Fibroblast of pulmonary artery (primary cell): ENCODE measurements at regions not wholly inside any gene's neighbourhood (a gene's known extent, or its start where the extent isn't known, plus 50 kb on each side); places are given as distances from the start of the nearest gene placed in this dataset.
"Not testable (repeated sequence)": the region's sequence is repeated elsewhere in the genome, so short reads cannot be mapped to it uniquely, and the experiment has no call there.

ENCODE experiments used
- DNase-seq: peaks from one replicate; pipeline ENCODE4 v3.0.0-alpha.2; 2010; ENCODE audit warnings: low read depth
- H3K4me3 ChIP-seq: replicated peaks from 2 replicates; pipeline ENCODE4 v1.5.1; 2011; ENCODE audit warnings: low read depth, mild to moderate bottlenecking, control low read depth, low read length, moderate library complexity
- TF ChIP-seq, protein P1 (sequence below): IDR thresholded peaks from 2 replicates; pipeline ENCODE4 v1.5.1; 2011; ENCODE audit warnings: mild to moderate bottlenecking, control low read depth, low read length, inconsistent platforms; ENCODE audit errors: missing control alignments

DNA sequence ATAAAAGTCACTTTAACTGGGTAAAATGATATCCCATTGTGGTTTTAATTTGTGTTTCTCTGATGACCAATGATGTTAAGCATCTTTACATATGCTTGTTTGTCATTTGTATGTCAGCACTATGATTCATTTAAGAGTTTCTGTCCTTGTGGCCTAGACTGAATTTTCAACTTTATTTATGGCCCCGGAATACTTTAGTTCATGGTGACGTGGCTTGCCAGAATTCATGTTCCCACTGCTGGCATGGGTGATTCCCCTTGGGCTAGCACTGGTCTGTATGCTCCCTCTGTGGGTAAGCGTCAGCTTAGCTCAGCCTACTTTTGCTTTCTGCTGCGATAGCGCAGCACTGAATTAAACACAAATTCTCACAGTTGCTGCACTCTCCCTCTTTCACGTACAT is 436.3 kb upstream of the SGO1 start:
- H3K4me3 ChIP-seq: no peak overlapping the region
- TF ChIP-seq, protein P1, sequence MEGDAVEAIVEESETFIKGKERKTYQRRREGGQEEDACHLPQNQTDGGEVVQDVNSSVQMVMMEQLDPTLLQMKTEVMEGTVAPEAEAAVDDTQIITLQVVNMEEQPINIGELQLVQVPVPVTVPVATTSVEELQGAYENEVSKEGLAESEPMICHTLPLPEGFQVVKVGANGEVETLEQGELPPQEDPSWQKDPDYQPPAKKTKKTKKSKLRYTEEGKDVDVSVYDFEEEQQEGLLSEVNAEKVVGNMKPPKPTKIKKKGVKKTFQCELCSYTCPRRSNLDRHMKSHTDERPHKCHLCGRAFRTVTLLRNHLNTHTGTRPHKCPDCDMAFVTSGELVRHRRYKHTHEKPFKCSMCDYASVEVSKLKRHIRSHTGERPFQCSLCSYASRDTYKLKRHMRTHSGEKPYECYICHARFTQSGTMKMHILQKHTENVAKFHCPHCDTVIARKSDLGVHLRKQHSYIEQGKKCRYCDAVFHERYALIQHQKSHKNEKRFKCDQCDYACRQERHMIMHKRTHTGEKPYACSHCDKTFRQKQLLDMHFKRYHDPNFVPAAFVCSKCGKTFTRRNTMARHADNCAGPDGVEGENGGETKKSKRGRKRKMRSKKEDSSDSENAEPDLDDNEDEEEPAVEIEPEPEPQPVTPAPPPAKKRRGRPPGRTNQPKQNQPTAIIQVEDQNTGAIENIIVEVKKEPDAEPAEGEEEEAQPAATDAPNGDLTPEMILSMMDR: no peak
- peak; percentile 41 for DNase-seq

- not testable (repeated sequence) for H3K4me3 ChIP-seq, DNase-seq
These were observed 432.6 kb upstream of the SGO1 start for GRCh38 chr3:20618621-20619020.

DNA sequence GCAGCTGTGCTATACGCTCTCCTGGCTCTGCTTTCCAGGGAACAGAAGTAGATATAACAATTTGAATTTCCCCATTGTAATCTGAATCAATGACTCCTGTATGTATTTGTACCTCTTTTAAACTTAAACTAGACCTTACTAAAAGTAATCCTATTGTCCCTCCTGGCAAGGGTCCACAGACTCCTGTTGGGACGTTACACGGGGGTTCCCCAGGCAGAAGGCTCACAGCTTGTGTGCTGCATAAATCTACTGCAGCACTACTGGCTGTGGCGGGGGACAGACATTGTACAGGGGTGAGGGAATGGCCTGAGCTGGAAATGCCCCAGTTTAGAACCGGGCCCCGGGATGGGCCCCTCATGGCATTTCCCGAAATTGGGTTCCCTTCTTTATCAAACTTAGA is 432.2 kb upstream of the SGO1 start:
- DNase-seq: peak; percentile 24
- H3K4me3 ChIP-seq: not testable (repeated sequence)

- not testable (repeated sequence) for H3K4me3 ChIP-seq, DNase-seq
These were observed 430.0 kb upstream of the SGO1 start for GRCh38 chr3:20615982-20616381.

GRCh38 chr3:20608054-20608738 is 422.2 kb upstream of the SGO1 start:
- no peak for DNase-seq
- TF ChIP-seq, protein P1: no peak
- no peak overlapping the region for H3K4me3 ChIP-seq

DNA sequence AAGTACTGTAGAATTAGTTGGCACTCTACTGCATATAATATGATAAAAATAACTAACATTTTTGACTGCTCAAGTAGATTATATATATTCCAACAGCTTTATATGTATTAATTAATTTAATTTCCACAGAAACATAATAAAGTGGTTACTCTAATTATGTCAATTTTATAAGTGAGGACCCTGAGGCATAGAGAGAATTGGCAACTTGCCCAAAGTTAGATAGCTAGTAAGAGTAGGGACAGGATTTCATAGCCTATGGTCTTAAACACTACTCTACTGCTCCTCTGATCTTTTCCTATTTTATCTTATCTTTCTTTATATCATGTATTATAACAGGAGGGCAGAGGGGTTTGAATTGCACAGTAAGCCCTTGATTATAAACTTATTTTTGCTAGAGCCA is 418.7 kb upstream of the SGO1 start:
- TF ChIP-seq, protein P1: no peak
- no peak overlapping the region for H3K4me3 ChIP-seq
- DNase-seq: no peak

GRCh38 chr3:20589275-20589674 is 403.3 kb upstream of the SGO1 start:
- H3K4me3 ChIP-seq: no peak overlapping the region
- DNase-seq: no peak
- TF ChIP-seq, protein P1: no peak

DNA sequence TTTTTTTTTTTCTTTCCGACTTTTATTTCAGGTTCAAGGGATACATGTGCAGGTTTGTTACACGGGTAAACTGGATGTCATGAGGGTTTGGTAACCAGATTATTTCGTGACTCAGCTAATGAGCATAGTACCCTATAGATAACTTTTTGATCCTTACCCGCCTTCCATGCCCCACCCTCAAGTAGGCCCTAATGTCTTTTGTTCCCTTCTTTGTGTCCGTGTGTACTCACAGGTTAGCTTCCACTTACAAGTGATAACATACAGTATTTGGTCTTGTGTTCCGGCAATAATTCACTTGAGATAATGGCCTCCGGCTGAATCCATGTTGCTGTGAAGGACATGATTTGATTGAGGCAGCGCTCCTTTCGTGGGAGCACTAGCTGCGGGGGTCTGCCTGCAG is 402.8 kb upstream of the SGO1 start:
- DNase-seq: no peak
- H3K4me3 ChIP-seq: no peak overlapping the region
- TF ChIP-seq, protein P1: no peak
